PC-3 (cell line): ENCODE measurements at regions not wholly inside any gene's neighbourhood (a gene's known extent, or its start where the extent isn't known, plus 50 kb on each side); places are given as distances from the start of the nearest gene placed in this dataset.

Source experiments
- EZH2 ChIP-seq: fragments of 300-600 bp; sonication (generic); IDR thresholded peaks from one replicate; pipeline ENCODE4 v1.6.1; 2017; ENCODE audit warnings: antibody characterized with exemption, mild to moderate bottlenecking, low read length; ENCODE audit not compliant: unreplicated experiment
- EZH2phosphoT487 ChIP-seq: fragments of 300-600 bp; sonication (generic); IDR thresholded peaks from 2 replicates; pipeline ENCODE4 v1.6.1; 2018; ENCODE audit warnings: mild to moderate bottlenecking, antibody characterized with exemption, low read length, borderline replicate concordance
- TF ChIP-seq, protein P1 (sequence below): fragments of 300-600 bp; sonication (generic); conservative IDR thresholded peaks from 2 replicates; pipeline ENCODE4 v1.5.1; 2017; ENCODE audit warnings: antibody characterized with exemption, low read depth, mild to moderate bottlenecking, low read length

GRCh38 chr9:13991395-13991794 is 322.5 kb downstream of the NFIB start:
- TF ChIP-seq, protein P1, sequence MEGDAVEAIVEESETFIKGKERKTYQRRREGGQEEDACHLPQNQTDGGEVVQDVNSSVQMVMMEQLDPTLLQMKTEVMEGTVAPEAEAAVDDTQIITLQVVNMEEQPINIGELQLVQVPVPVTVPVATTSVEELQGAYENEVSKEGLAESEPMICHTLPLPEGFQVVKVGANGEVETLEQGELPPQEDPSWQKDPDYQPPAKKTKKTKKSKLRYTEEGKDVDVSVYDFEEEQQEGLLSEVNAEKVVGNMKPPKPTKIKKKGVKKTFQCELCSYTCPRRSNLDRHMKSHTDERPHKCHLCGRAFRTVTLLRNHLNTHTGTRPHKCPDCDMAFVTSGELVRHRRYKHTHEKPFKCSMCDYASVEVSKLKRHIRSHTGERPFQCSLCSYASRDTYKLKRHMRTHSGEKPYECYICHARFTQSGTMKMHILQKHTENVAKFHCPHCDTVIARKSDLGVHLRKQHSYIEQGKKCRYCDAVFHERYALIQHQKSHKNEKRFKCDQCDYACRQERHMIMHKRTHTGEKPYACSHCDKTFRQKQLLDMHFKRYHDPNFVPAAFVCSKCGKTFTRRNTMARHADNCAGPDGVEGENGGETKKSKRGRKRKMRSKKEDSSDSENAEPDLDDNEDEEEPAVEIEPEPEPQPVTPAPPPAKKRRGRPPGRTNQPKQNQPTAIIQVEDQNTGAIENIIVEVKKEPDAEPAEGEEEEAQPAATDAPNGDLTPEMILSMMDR = no peak
- no peak for TF ChIP-seq EZH2phosphoT487
- no peak for TF ChIP-seq EZH2
